GM12873 (cell line): ENCODE measurements at regions not wholly inside any gene's neighbourhood (a gene's known extent, or its start where the extent isn't known, plus 50 kb on each side); places are given as distances from the start of the nearest gene placed in this dataset.

Source experiments
- TF ChIP-seq, protein P1 (sequence below): IDR thresholded peaks from 2 replicates; pipeline ENCODE4 v1.5.1; 2012; ENCODE audit warnings: low read depth, mild to moderate bottlenecking, moderate library complexity, low read length, control low read depth; ENCODE audit not compliant: insufficient read depth; ENCODE audit errors: missing control alignments

DNA sequence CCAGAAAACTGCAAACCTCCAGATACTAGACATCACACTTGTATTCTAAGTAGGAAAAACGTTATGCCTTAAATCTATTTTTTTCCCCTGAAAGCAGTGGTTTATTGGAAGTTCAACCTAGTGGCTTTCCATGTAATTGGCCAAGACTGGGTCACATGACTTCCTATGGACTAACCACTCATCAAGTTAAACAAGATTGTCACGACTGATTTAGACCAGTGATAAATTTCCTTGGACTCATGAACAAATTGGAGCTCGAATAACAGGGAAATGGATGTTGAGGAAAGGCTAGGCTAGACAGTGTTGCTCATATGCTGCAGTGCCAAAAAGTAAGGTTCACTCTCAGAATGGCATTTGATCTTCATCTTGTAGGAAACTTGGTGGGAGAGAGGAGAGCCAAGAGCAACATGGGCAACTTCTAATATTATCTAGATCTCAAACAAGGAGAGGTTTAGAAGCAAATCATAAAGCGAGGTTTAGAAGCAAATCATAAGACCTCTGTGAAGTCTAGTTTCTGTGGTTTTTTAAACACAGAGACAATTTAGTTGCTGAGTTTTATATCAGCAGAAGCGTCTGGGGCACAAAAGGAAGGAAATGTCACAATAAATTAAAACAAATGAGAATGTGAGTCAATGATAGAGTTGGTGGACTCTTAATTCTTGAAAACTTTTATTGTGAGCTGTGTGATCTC is 165.6 kb upstream of the BOD1L1 start:
- TF ChIP-seq, protein P1, sequence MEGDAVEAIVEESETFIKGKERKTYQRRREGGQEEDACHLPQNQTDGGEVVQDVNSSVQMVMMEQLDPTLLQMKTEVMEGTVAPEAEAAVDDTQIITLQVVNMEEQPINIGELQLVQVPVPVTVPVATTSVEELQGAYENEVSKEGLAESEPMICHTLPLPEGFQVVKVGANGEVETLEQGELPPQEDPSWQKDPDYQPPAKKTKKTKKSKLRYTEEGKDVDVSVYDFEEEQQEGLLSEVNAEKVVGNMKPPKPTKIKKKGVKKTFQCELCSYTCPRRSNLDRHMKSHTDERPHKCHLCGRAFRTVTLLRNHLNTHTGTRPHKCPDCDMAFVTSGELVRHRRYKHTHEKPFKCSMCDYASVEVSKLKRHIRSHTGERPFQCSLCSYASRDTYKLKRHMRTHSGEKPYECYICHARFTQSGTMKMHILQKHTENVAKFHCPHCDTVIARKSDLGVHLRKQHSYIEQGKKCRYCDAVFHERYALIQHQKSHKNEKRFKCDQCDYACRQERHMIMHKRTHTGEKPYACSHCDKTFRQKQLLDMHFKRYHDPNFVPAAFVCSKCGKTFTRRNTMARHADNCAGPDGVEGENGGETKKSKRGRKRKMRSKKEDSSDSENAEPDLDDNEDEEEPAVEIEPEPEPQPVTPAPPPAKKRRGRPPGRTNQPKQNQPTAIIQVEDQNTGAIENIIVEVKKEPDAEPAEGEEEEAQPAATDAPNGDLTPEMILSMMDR = no peak

DNA sequence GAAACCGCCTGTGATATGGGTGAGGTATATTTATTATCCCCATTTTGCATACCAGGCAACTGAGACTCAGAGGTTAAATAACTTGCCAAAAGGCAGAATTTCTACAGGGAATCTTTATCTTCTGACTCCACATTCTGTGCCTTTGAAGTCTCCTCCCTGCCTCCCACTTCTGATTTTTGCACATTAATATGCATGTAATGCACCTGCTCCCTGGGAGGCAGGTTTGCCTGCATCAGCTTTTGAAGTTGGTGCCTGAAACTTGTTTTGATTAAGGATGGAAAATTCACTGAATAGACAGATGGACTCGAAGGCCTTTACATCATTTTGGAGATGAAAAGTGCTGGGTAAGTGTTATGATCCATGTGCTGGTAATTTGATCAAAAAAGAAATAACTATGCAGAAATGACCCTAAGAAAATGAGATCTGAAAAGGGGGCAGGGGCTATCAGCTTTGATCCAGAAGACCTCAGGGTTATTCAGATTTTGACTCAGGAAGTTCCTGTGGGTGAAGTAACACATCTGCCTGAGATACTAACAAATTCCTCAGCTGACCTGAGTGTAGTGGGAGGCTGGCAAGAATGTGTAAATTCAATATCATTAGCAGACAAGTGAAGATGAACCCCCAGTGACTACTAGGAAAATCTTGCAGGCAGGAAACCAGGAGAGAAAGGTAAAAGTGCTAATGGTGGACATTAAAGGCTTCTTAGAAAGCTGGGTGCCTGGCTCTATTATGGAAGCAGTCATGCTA is 167.5 kb upstream of the BOD1L1 start:
- TF ChIP-seq, protein P1 = no peak

DNA sequence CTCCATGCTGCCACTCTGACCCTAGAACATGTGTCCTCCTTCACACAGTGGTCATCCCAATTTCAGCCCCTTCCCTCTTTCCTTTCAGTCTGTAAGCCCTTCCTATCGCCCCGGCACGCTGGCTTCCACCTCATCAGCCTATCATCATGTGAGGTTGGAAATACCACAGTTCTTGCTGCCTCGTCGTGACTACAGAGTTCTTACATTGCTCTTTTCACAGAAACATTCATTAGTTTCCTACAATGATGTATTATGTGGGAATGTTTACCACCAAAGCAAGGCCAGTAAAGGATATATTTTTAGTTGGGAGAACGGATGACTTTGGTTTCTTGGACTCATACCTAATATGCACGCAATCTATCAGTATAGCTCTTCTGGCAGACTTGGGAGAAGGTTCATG is 169.5 kb upstream of the BOD1L1 start:
- TF ChIP-seq, protein P1 = no peak

DNA sequence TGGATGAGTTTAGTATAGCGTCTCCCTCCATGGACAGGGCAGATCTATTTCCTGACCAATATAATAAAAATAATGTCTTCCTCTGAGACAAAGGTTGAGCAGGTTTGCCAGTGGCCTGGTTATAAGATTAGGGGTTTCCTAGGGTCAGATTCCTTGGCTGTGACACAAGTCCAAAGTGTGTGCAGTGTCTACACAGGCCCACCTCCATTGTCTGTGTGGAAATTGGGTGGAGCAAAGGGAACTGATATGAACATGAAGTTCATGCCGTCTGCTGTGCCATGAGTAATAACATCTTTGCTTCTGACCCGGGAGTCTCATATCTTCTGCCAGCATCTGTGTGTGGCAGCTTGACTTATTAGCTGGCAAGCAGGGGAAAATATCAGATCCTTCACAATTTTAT is 187.7 kb upstream of the BOD1L1 start:
- TF ChIP-seq, protein P1 = no peak

DNA sequence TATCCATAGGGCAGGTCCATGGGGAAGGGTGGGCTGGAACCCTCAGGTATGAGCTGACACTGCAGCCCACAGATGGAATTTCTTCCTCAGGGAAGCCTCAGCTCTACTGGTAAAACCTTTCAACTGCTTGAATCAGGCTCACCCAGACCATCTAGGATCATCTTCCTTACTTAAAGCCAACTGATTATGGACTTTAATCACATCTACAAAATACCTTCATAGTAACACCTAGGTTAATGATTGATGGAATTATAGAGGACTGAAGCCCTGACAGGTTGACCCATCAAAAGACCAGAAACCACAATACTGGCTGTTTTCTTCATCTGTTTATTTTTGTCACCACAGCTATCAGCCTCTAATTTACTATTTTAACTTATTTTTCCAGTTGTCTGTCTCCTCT is 188.9 kb upstream of the BOD1L1 start:
- TF ChIP-seq, protein P1 = no peak

DNA sequence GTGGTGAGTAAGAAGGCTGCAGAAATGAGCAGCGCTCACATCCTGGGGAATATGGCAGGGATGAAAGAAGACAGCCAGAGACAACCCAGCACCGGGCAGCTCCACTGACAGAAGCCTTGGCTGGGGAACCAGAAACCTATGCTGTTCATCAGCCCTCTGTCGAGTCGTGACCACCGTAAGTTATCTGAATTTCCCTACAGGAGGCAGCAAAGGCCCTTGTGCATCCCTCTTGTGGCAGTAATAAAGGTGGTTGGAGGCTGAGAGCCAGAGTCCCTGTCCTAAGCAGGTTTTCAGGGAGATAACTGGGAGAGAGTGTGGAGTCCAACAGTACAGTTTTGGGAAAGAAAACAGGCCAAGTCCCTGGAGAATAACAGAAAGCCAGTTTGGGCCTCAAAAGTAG is 194.0 kb upstream of the BOD1L1 start:
- TF ChIP-seq, protein P1 = no peak

DNA sequence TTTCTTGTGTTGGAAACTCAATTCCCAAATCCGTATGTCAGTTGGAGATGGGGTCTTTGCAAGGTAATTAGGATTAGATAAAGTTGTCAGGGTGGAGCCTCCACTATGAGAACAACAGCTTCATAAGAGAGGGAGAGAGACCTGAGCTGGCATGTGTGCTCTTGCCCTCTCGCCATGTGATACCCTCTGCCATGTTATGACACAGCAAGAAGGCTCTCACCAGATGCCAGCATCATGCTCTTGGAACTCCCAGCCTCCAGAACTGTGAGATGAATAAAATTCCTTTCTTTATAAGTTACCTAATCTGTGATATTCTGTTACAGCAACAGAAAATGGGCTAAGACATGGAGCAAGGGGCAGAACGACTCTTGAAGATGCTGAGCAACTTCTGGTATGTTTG is 201.9 kb upstream of the BOD1L1 start:
- TF ChIP-seq, protein P1 = no peak
